ENCODE measurements at regions not wholly inside any gene's neighbourhood (a gene's known extent, or its start where the extent isn't known, plus 50 kb on each side); places are given as distances from the start of the nearest gene placed in this dataset.

DNA sequence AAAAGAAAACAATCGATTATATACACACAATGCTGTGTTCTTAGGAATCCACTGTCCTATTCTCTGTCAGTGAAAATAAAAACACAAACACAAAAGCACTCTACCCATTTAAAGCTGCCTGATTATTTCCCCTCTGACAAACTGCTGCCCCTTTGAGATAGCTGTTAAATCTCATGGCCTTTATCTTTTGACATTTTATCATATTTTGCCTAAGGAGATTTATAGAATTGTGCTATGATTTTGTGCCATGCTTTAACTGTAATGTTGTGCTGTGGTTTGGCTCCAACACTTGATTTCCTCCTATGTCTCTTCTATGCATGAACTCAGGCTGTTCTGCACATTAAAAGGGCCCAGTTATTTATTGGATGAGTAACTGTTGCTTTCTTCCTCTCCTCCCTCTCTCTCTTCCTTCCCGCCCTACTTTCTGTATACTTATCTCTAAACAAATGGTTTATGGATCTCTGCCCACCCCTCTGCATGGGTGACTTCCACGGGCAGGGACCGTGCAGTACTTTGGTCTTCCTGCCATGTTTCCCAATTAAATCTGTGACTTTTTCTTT lies 1096.6 kb downstream of the TSN start:
- DNase-seq = no peak

- DNase-seq = no peak
Measured at GRCh38 chr2:122856696-122857095, 1101.2 kb downstream of the TSN start.

DNA sequence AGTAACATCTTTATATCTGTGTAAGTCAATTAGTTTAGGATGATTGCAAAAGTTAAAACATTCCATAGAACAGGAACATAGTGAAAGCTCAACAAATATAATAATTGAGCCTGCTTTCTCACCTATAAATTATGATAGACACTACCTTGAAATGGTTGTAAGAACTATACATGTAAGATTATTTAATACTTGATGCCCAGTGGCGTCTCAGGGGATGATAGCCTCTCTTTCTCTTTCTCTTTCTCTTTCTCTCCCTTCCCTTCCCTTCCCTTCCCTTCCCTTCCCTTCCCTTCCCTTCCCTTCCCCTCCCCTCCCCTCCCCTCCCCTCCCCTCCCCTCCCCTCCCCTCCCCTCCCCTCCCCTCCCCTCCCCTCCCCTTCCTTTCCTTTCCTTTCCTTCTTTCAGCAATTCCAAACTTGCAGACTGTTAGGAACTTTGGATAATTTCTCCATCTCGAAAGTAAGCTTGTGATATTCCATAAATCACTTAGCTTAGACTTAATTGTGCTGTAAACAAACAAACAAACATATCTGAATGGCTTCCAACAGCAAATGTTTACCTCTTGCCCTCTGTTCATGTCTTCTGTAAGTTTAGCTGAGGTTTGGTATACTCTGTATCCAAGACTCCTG lies 1102.7 kb downstream of the TSN start:
- DNase-seq = no peak

- no peak for DNase-seq
Measured at GRCh38 chr2:122858813-122859212, 1103.4 kb downstream of the TSN start.

DNA sequence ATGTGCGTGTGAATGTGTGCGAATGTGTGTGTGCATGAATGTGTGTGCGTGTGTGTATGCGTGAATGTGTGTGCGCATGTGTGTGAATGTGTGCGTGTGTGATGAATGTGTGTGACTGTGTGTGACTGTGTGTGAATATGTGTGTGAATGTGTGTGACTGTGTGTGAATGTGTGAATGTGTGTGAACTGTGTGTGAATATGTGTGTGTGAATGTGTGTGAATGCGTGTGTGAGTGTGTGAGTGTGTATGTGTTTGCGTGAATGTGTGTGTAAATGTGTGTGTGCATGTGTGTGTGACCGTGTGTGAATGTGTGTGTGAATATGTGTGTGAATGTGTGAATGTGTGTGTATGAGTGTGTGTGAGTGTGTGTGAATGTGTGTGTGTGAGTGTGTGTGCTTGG lies 1103.8 kb downstream of the TSN start:
- no peak for DNase-seq

DNA sequence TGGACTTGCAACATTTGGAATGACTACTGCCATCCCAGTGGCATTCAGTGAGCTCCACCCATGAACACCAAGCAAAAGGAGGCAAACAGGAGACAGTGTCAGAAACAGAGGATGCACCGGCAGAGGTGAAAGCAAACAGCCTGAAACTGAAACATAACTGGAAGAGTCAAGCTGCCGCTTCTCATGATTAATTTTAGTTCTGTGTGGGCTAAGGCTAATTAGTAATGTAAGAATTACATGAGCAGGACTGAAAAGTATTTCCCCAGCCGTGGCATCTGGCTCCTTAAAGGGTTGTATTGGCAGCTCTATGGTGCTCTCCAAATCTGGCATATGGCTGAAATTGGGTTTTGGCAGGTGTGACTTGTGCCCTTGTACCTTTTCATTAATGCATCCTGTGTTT lies 1108.1 kb downstream of the TSN start:
- no peak for DNase-seq

GRCh38 chr2:122864728-122865127 lies 1109.3 kb downstream of the TSN start:
- no peak for DNase-seq

DNA sequence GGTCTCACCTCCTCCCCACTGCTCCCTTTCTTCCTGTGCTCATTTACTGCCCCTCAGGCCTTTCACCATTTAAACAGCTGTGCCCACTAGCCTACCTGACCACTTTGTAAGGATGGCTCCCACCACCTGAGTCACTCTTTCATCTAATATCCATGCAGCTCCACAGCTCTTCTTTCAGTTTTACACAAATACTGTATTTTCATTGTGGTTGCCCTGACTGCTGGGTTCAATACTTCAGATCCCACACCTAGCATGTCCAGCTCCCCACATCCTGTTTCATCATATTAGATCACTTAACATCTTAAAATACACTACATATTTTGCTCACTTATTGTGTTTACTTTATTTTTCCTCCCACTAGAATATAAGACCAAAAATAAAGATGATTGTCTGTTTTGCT lies 1110.6 kb downstream of the TSN start:
- no peak for DNase-seq

DNA sequence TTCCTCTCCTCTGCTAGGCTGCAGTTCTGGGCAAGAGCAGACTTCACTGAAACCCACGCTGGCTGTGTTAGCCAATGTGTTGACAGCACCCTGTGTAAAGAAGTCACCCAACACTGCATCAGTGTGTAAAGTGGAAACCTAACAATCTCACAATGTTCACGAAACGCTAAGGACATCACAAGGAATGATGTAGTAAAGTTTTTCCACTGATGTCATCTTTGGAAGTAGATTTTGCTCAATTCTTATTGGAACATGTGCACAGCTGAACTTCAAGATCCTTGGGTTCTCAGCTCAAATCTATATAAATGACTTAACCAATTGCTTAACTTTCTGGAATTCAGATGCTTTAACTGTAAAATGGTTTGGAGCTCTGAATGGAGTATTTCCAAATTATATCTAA lies 1112.5 kb downstream of the TSN start:
- no peak for DNase-seq

DNA sequence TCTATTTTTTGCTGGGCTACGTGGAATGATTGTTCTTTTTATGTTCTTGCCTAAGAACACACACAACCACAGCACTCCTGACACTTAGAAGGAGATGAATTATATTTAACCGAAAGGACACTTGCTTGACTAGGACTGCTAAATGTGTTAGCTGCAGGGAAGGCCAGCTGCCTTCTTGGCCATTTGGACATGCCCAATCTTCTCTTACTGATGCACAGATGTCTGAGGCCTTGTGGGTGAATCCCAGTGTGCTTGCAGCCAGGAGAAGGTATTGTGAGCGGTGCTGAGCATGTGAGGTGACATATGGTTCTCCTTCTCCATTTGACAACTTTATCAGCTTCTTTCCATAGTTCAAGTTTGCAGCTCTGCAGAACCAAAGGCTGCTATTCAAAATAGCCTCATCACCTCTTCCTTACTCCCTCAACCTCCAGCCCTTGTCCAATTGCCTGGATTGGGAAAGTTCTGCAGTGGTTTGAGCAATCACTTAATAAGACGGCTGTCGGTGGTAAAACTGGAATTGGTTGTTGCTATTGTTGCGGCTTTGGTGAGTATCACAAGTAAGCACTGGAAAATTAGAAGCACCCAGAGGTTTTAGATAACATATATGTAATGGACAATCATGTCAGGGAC lies 1113.3 kb downstream of the TSN start:
- DNase-seq = no peak

DNA sequence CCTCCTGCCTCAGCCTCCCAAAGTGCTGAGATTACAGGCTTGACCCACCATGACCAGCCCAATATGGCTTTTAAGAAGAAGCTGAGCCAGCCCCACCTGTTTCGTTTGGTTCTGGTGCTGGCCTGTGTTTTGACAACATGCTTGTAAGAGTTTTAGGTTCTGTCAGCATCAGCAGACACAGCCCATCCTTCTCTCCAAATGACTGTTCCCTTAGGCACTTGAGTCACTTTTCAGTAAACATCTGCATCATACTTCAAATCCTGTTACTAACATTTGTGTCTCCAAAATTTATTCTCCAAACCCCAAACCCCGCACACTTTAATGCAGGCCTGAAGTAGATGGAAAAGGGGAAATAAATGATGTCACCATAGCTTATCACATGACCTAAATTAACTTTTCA lies 1118.5 kb downstream of the TSN start:
- DNase-seq = no peak

GRCh38 chr2:122875091-122875865 lies 1119.8 kb downstream of the TSN start:
- no peak for DNase-seq

- no peak for DNase-seq
Measured at GRCh38 chr2:122883849-122884248, 1128.4 kb downstream of the TSN start.

- DNase-seq = no peak
Measured at GRCh38 chr2:122884889-122885288, 1129.4 kb downstream of the TSN start.

GRCh38 chr2:122885436-122885835 lies 1130.0 kb downstream of the TSN start:
- no peak for DNase-seq

DNA sequence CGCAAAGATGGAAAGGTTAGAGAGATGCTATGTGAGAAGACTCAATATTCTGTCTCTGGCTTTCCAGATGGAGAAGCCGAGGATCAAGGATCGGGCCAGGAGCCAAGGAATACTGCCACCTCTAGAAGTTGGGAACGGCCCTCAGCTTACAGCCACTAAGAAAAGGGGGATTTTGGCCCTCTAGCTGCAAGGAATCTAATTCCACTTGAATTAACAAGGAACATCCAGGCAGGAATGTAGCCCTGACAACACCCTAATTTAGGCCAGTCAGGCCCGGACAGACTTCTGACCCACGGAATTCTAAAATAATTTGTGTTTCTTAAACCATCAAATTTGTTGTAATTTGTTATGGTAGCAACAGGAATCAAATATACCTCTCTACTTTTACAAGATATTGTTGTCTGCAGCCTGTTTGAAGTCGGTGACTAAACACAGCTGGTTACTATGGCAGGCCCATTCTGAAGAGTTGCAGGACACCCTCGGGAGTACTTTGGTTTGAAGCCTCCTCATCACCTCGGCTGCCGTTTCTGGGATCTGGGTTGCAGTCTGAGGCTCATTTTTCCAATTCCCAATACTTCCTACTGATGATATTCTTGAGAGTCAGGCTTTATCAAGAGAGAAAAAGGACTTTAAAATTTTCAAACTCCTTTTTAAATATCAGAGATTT lies 1131.2 kb downstream of the TSN start:
- DNase-seq = no peak

- no peak for DNase-seq
Measured at GRCh38 chr2:122899614-122900013, 1125.5 kb upstream of the CNTNAP5 start.

- DNase-seq = no peak
Measured at GRCh38 chr2:122905431-122905830, 1119.7 kb upstream of the CNTNAP5 start.

DNA sequence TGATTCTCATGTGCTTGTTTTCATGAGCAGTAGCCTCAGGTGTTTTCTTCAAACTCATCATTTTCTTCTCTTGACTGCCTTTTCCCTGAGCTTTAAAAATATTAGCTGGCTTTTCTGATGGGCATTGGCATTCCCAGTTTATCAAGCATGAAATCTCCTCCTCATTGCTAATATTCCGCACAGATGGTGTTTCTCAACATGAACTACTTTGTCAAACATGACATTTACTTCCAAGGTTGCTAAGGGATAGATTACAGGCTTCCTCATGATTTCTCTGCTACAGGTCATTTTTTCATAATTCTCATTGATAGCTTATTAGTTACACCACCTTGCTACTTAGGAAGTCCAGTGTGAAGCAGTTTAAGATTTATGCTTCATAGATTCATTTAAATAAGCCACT lies 1116.9 kb upstream of the CNTNAP5 start:
- no peak for DNase-seq

DNA sequence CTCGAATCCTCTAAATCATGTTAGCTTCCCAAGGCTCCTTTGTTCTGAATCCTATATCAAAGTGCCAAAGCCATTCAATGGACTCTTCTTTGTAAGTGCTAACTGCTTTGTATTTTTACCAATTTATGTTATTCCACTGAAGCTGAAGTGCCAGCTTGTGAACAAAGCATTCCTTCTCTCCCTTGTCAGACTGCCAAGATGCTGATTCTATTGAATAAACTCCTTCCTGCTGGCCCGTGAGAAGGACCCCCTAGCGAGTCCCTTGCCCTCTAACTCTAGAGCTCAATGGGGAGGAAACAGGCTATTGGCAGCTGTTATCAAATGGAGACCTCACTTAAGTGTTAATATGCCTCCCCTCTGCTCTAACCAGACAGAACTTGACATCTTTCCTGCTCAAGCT lies 1097.9 kb upstream of the CNTNAP5 start:
- no peak for DNase-seq

DNA sequence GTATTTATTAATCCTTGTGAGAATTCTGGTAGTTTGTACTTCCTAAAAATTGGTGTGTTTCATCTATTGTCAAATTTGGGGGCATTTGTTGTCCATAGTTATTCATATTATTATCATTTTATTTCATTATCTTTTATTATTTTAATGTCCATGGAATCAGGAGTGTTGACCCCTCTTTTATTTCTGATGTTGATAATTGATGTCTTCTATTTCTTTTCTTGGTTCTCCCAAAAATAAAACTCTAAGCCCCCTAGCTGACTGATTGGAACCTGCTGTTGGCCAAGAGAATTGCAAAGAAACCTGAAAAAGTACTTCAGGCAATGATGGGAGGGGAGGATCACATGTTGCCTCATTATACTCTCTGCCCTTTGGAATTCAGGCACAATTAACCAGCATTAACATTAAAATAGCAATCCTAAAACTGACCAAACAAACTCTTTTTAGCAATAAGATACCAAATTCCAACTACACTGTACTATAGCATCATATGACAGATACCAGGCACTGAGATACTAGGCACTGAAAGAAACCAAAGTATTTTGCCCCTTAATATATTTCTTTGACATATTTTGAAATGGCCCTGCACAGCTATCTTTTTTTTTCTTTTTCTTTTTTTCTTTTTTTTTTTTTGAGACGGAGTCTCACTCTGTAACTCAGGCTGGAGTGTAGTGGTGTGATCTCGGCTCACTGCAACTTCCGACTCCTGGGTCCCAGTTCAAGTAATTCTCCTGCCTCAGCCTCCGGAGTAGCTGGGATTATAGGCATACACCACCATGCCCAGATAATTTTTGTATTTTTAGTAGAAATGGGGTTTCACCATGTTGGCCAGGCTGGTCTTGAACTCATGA lies 1097.2 kb upstream of the CNTNAP5 start:
- DNase-seq = no peak

- no peak for DNase-seq
Measured at GRCh38 chr2:122929347-122929746, 1095.7 kb upstream of the CNTNAP5 start.

DNA sequence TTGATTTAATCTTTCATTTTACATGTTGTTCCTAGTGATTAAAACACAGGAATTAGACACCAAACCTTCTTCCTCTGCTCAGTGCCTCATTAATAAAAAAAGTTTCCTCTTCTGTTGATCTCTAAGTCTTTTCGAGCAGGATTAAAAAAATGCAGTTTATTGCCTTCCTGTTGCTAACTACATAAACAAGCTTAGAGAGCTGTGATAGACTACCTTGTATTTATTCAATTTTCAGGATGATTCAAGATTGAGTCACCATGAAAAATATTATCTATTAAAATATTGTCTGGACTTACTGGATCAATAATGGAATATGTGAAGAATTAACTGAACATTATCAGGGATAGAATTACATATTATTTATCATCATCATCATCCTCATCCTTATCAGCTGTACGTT lies 1089.6 kb upstream of the CNTNAP5 start:
- DNase-seq = no peak

Measured in fibroblast of skin of right biceps (primary cell).